ENCODE measurements at regions not wholly inside any gene's neighbourhood (a gene's known extent, or its start where the extent isn't known, plus 50 kb on each side); places are given as distances from the start of the nearest gene placed in this dataset.

- TF ChIP-seq, protein P1, sequence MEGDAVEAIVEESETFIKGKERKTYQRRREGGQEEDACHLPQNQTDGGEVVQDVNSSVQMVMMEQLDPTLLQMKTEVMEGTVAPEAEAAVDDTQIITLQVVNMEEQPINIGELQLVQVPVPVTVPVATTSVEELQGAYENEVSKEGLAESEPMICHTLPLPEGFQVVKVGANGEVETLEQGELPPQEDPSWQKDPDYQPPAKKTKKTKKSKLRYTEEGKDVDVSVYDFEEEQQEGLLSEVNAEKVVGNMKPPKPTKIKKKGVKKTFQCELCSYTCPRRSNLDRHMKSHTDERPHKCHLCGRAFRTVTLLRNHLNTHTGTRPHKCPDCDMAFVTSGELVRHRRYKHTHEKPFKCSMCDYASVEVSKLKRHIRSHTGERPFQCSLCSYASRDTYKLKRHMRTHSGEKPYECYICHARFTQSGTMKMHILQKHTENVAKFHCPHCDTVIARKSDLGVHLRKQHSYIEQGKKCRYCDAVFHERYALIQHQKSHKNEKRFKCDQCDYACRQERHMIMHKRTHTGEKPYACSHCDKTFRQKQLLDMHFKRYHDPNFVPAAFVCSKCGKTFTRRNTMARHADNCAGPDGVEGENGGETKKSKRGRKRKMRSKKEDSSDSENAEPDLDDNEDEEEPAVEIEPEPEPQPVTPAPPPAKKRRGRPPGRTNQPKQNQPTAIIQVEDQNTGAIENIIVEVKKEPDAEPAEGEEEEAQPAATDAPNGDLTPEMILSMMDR (IDR thresholded peaks at IDR 0.05 in 2 of 3, conservative IDR thresholded peaks at IDR 0.05 in 1 of 3; ENCODE audit: borderline replicate concordance in 1 of 3, insufficient read depth in 1 of 3, low read depth in 2 of 3, low read length in 2 of 3) = no peak
- TF ChIP-seq POLR2A (IDR thresholded peaks at IDR 0.05; ENCODE audit: borderline replicate concordance, extremely low read depth, insufficient read depth, insufficient read length) = no peak
- no peak for TF ChIP-seq RAD21 (IDR thresholded peaks at IDR 0.05; ENCODE audit: low read depth)
- TF ChIP-seq, protein P2, sequence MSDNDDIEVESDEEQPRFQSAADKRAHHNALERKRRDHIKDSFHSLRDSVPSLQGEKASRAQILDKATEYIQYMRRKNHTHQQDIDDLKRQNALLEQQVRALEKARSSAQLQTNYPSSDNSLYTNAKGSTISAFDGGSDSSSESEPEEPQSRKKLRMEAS (IDR thresholded peaks at IDR 0.05) = no peak
- TF ChIP-seq POLR2AphosphoS5 (IDR thresholded peaks at IDR 0.05; ENCODE audit: low read depth, low read length) = no peak
- TF ChIP-seq EZH2 (IDR thresholded peaks at IDR 0.05) = no peak
- no peak for TF ChIP-seq REST (IDR thresholded peaks at IDR 0.05; ENCODE audit: low read depth)
- no peak for TF ChIP-seq ELF1 (IDR thresholded peaks at IDR 0.05; ENCODE audit: borderline replicate concordance, low read depth)
- TF ChIP-seq SP1 (IDR thresholded peaks at IDR 0.05; ENCODE audit: low read depth) = no peak
- no peak for TF ChIP-seq EZH2phosphoT487 (IDR thresholded peaks at IDR 0.05; ENCODE audit: borderline replicate concordance)
- no peak for TF ChIP-seq JUND (IDR thresholded peaks at IDR 0.05)
- no peak for TF ChIP-seq ZBTB33 (IDR thresholded peaks at IDR 0.05; ENCODE audit: extremely low read depth, insufficient replicate concordance, low read length)
- no peak for TF ChIP-seq CBX3 (IDR thresholded peaks at IDR 0.05; ENCODE audit: low read depth)
These were observed 63.0 kb upstream of the TOP1 start for GRCh38 chr20:40965671-40966070.
